ENCODE measurements at regions not wholly inside any gene's neighbourhood (a gene's known extent, or its start where the extent isn't known, plus 50 kb on each side); places are given as distances from the start of the nearest gene placed in this dataset.

GRCh38 chr4:86482306-86483172, 111.6 kb upstream of the PTPN13 start:
- H3K4me1 ChIP-seq (ENCODE audit: low read depth) = no peaks in the 10 kb centered on the region
- no peak overlapping the region for H3K4me3 ChIP-seq
- no peaks in the 10 kb centered on the region for H3K9me3 ChIP-seq
- H3K36me3 ChIP-seq (ENCODE audit: low read depth) = no peaks in the 10 kb centered on the region
- no peak for DNase-seq
- intact Hi-C loops (cut with DNase I, micrococcal nuclease) = no loop called here
- no peak for ATAC-seq
- no peak for TF ChIP-seq CTCF (IDR thresholded peaks at IDR 0.05)

- H3K4me3 ChIP-seq = no peak overlapping the region
- H3K9me3 ChIP-seq = no peaks in the 10 kb centered on the region
- DNase-seq (no peak), ATAC-seq (no peak)
- H3K4me1 ChIP-seq (ENCODE audit: low read depth) = no peaks in the 10 kb centered on the region
- TF ChIP-seq CTCF (IDR thresholded peaks at IDR 0.05) = no peak
- intact Hi-C loops (cut with DNase I, micrococcal nuclease) = no loop called here
- no peaks in the 10 kb centered on the region for H3K36me3 ChIP-seq (ENCODE audit: low read depth)
These were observed 111.0 kb upstream of the PTPN13 start for GRCh38 chr4:86483173-86483490.

DNA sequence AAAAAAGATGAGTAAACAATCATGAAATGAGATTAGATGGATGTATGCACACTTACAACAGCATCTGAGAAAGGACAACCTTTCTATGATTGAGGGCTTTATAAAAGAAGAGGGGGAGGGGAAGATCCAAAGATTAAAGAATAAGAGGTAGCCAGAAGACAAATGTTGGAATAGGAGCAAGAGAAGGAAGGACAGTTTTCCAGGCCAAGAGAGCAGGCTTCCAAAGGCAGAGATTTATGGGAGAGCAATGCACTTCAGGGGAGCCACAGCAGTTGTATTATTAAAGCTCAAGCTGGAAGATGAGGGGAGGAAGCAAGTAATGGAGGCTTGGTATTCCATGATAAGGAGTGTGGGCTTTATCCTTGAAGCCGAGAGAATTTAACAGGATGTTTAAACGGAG, 110.3 kb upstream of the PTPN13 start:
- intact Hi-C loops (cut with DNase I, micrococcal nuclease) = no loop called here
- H3K9me3 ChIP-seq = no peaks in the 10 kb centered on the region
- H3K36me3 ChIP-seq (ENCODE audit: low read depth) = no peaks in the 10 kb centered on the region
- no peak overlapping the region for H3K4me3 ChIP-seq
- TF ChIP-seq CTCF (IDR thresholded peaks at IDR 0.05) = no peak
- DNase-seq = no peak
- no peak for ATAC-seq
- no peaks in the 10 kb centered on the region for H3K4me1 ChIP-seq (ENCODE audit: low read depth)

DNA sequence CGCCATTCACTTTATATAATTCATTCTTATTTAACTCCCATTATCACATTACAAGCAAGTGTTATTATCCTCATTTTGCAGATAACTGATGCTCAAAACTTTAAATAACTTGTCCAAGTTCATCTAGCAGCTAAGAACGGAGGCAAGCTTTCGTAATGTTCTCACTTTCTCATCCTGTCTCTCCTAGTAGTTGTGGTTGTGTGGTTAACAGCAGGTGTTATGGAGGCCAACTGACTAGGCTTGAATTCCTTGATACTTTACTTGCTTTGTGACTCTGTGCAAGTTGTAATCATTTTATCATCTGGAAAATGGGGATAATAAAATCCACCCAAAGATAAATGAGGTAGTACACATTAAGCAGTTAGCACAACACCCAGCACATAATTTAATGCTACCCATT, 109.9 kb upstream of the PTPN13 start:
- H3K9me3 ChIP-seq = no peaks in the 10 kb centered on the region
- TF ChIP-seq CTCF (IDR thresholded peaks at IDR 0.05) = no peak
- no peak overlapping the region for H3K4me3 ChIP-seq
- ATAC-seq = no peak
- H3K36me3 ChIP-seq (ENCODE audit: low read depth) = no peaks in the 10 kb centered on the region
- intact Hi-C loops (cut with DNase I, micrococcal nuclease) = no loop called here
- no peaks in the 10 kb centered on the region for H3K4me1 ChIP-seq (ENCODE audit: low read depth)
- no peak for DNase-seq

- DNase-seq (no peak), ATAC-seq (no peak)
- H3K4me1 ChIP-seq (ENCODE audit: low read depth) = no peaks in the 10 kb centered on the region
- H3K9me3 ChIP-seq = no peaks in the 10 kb centered on the region
- intact Hi-C loops (cut with DNase I, micrococcal nuclease) = no loop called here
- no peaks in the 10 kb centered on the region for H3K36me3 ChIP-seq (ENCODE audit: low read depth)
- H3K4me3 ChIP-seq = no peak overlapping the region
- TF ChIP-seq CTCF (IDR thresholded peaks at IDR 0.05) = no peak
These were observed 106.3 kb upstream of the PTPN13 start for GRCh38 chr4:86487738-86488348.
